ENCODE measurements at regions not wholly inside any gene's neighbourhood (a gene's known extent, or its start where the extent isn't known, plus 50 kb on each side); places are given as distances from the start of the nearest gene placed in this dataset.

GRCh38 chrX:94752434-94753169 is 1078.6 kb downstream of the FAM133A start:
- no peaks in the 10 kb centered on the region for H3K9me3 ChIP-seq
- H3K4me3 ChIP-seq: no peak overlapping the region
- no peak for DNase-seq (ENCODE audit: extremely low spot score)
- no peaks in the 10 kb centered on the region for H3K27me3 ChIP-seq
- no peak for TF ChIP-seq EP300 (IDR thresholded peaks at IDR 0.05)
- no peaks in the 10 kb centered on the region for H3K4me1 ChIP-seq
- H3K27ac ChIP-seq (replicated peaks in 1 of 4): no peak overlapping the region
- WGBS: 90% methylated on average over 3 of the region's 3 CpGs
- no peaks in the 10 kb centered on the region for H3K36me3 ChIP-seq
- intact Hi-C loops (cut with DNase I): no loop called here

GRCh38 chrX:94758130-94758529 is 1084.1 kb downstream of the FAM133A start:
- Histone ChIP-seq H3K36me3 (no peaks in the 10 kb centered on the region), H3K4me3 (no peak overlapping the region), H3K27me3 (no peaks in the 10 kb centered on the region), H3K4me1 (no peaks in the 10 kb centered on the region), H3K9me3 (no peaks in the 10 kb centered on the region), H3K27ac (replicated peaks in 1 of 4) (no peak overlapping the region)
- 25% methylated on average over 1 of the region's 1 CpG for WGBS
- intact Hi-C loops (cut with DNase I): no loop called here
- TF ChIP-seq EP300 (IDR thresholded peaks at IDR 0.05) (no peak), POLR2A (IDR thresholded peaks at IDR 0.05; ENCODE audit: low read depth) (no peak), POLR2AphosphoS5 (IDR thresholded peaks at IDR 0.05) (no peak), CTCF (IDR thresholded peaks at IDR 0.05) (no peak)
- DNase-seq (ENCODE audit: extremely low spot score): no peak

DNA sequence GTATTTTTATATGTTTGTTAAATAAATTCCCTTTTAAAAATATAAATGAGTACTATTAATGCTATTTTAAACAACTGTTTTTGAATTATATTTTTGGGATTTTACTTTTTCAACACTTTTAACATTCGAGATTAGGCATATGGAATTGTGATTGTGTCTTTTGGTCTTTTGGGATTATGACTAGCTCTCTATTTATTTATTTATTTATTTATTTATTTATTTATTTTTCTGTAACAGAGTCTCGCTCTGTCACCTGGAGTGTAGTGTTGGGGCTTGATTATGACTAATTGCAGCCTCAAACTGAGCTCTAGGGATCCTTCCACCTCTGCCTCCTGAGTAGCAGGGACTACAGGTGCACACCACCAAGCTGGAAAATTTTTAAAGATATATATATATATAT is 1101.6 kb downstream of the FAM133A start:
- H3K4me1 ChIP-seq: no peaks in the 10 kb centered on the region
- no peak overlapping the region for H3K4me3 ChIP-seq
- H3K9me3 ChIP-seq: peaks cover 0 to 3% (median 0%) of the 10 kb centered on the region in 4 donors
- 69% methylated on average over 2 of the region's 2 CpGs for whole genome bisulfite sequencing
- H3K27me3 ChIP-seq: no peaks in the 10 kb centered on the region
- no peak for DNase-seq (ENCODE audit: extremely low spot score)
- no peak overlapping the region for H3K27ac ChIP-seq (replicated peaks in 1 of 4)
- H3K36me3 ChIP-seq: no peaks in the 10 kb centered on the region
- TF ChIP-seq EP300 (IDR thresholded peaks at IDR 0.05): no peak
- TF ChIP-seq POLR2AphosphoS5 (IDR thresholded peaks at IDR 0.05): no peak
- no peak for TF ChIP-seq CTCF (IDR thresholded peaks at IDR 0.05)
- no peak for TF ChIP-seq POLR2A (IDR thresholded peaks at IDR 0.05; ENCODE audit: low read depth)
- intact Hi-C loops (cut with DNase I): no loop called here

GRCh38 chrX:94813541-94813940 is 1139.5 kb downstream of the FAM133A start:
- DNase-seq (ENCODE audit: extremely low spot score): no peak

GRCh38 chrX:94814216-94814615 is 1140.2 kb downstream of the FAM133A start:
- no peaks in the 10 kb centered on the region for H3K4me1 ChIP-seq
- H3K36me3 ChIP-seq: no peaks in the 10 kb centered on the region
- DNase-seq (ENCODE audit: extremely low spot score): no peak
- no peak overlapping the region for H3K27ac ChIP-seq (replicated peaks in 1 of 4)
- H3K4me3 ChIP-seq: no peak overlapping the region
- no peaks in the 10 kb centered on the region for H3K27me3 ChIP-seq
- WGBS: 50% methylated on average over 1 of the region's 1 CpG
- intact Hi-C loops (cut with DNase I): no loop called here
- peaks cover 0 to 18% (median 0%) of the 10 kb centered on the region in 4 donors for H3K9me3 ChIP-seq
- TF ChIP-seq POLR2A (IDR thresholded peaks at IDR 0.05; ENCODE audit: low read depth) (no peak), POLR2AphosphoS5 (IDR thresholded peaks at IDR 0.05) (no peak), EP300 (IDR thresholded peaks at IDR 0.05) (no peak), CTCF (IDR thresholded peaks at IDR 0.05) (no peak)

More at GRCh38 chrX:94813541-94813940, 1139.5 kb downstream of the FAM133A start:
- no peak overlapping the region for H3K4me3 ChIP-seq
- H3K9me3 ChIP-seq: peaks cover 0 to 18% (median 0%) of the 10 kb centered on the region in 4 donors
- H3K27ac ChIP-seq (replicated peaks in 1 of 4): no peak overlapping the region
- 94% methylated on average over 1 of the region's 1 CpG for WGBS
- H3K27me3 ChIP-seq: no peaks in the 10 kb centered on the region
- intact Hi-C loops (cut with DNase I): no loop called here
- TF ChIP-seq POLR2A (IDR thresholded peaks at IDR 0.05; ENCODE audit: low read depth) (no peak), CTCF (IDR thresholded peaks at IDR 0.05) (no peak), EP300 (IDR thresholded peaks at IDR 0.05) (no peak), POLR2AphosphoS5 (IDR thresholded peaks at IDR 0.05) (no peak)
- H3K4me1 ChIP-seq: no peaks in the 10 kb centered on the region
- H3K36me3 ChIP-seq: no peaks in the 10 kb centered on the region
